ENCODE measurements at regions not wholly inside any gene's neighbourhood (a gene's known extent, or its start where the extent isn't known, plus 50 kb on each side); places are given as distances from the start of the nearest gene placed in this dataset.

DNA sequence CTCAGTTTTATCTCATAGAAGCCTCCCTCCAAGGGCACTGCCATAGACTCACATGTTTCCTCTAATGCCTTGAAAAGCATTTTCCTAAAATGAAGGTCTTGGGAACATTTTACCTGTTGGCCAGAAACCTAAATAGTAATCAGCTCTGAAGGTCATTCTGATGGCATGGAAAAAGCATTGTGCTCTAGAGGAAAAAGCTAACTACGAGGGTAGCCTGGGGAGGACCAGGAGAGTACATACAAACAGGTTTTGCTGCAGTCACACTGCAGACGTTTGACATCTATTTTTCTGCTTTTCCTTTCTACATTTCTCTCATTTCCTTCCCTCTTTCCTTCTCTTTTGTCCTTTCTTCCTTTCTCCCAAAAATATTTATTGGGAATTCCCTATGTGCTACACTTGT, 103.3 kb upstream of the SORBS2 start:
- H3K36me3 ChIP-seq (ENCODE audit: control insufficient read depth, insufficient read depth, low read length): no peaks in the 10 kb centered on the region
- no peak overlapping the region for H3K4me2 ChIP-seq (ENCODE audit: extremely low read depth, insufficient read depth, low read length)

DNA sequence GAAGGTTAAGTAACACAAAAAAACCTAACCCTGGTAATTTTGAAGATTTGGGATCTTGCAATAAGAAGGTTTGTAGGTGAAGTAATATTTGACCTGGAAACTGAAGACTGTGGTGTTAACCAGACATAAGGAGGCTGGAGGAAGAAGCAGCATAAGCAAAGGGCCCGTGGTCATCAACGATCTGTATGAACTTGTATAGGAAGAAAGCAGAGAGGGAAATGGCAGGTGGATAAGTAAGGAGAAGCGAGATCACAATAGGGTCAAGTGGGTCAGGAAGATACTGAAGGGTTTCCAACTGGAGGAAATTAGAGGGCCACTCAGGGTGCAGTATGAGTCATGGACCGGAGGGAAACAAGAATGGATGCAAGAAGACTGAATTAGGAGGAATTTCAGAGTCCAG, 103.8 kb upstream of the SORBS2 start:
- no peaks in the 10 kb centered on the region for H3K79me2 ChIP-seq (ENCODE audit: control insufficient read depth, insufficient read depth, low read length)
- DNase-seq (ENCODE audit: low read depth in 2 of 2): no peak
- H3K27ac ChIP-seq (ENCODE audit: insufficient read depth, low read length): no peak overlapping the region
- H2AFZ ChIP-seq (ENCODE audit: low read length): no peak overlapping the region
- H4K20me1 ChIP-seq (ENCODE audit: control insufficient read depth, extremely low read depth, insufficient read depth, low read length): no peaks in the 10 kb centered on the region
- no peak overlapping the region for H3K4me3 ChIP-seq (replicated peaks in 1 of 4; ENCODE audit: control extremely low read depth in 1 of 4, insufficient read depth in 1 of 4, low read depth in 3 of 4, low read length in 4 of 4)
- no peak overlapping the region for H3K9ac ChIP-seq (ENCODE audit: insufficient read depth, low read length)
- no peak for TF ChIP-seq CTCF (conservative IDR thresholded peaks at IDR 0.05 in 1 of 2, IDR thresholded peaks at IDR 0.05 in 1 of 2; ENCODE audit: low read depth in 1 of 2, low read length in 2 of 2)
- no peak for TF ChIP-seq EZH2 (IDR thresholded peaks at IDR 0.05; ENCODE audit: low read length, missing control alignments)
- peaks cover 4% of the 10 kb centered on the region for H3K4me1 ChIP-seq (ENCODE audit: control insufficient read depth, extremely low read depth, insufficient read depth, low read length)
- no peaks in the 10 kb centered on the region for H3K36me3 ChIP-seq (ENCODE audit: control insufficient read depth, insufficient read depth, low read length)
- H3K9me3 ChIP-seq (ENCODE audit: control insufficient read depth, insufficient read depth, low read depth, low read length): no peaks in the 10 kb centered on the region
- H3K27me3 ChIP-seq (ENCODE audit: control insufficient read depth, insufficient read depth, low read length): no peaks in the 10 kb centered on the region
- H3K4me2 ChIP-seq (ENCODE audit: extremely low read depth, insufficient read depth, low read length): no peak overlapping the region

More for the DNA sequence above, 103.3 kb upstream of the SORBS2 start:
- Histone ChIP-seq H3K9me3 (ENCODE audit: control insufficient read depth, insufficient read depth, low read depth, low read length) (no peaks in the 10 kb centered on the region), H3K27ac (ENCODE audit: insufficient read depth, low read length) (no peak overlapping the region), H4K20me1 (ENCODE audit: control insufficient read depth, extremely low read depth, insufficient read depth, low read length) (no peaks in the 10 kb centered on the region), H3K4me3 (replicated peaks in 1 of 4; ENCODE audit: control extremely low read depth in 1 of 4, insufficient read depth in 1 of 4, low read depth in 3 of 4, low read length in 4 of 4) (no peak overlapping the region), H3K27me3 (ENCODE audit: control insufficient read depth, insufficient read depth, low read length) (no peaks in the 10 kb centered on the region), H3K9ac (ENCODE audit: insufficient read depth, low read length) (no peak overlapping the region), H2AFZ (ENCODE audit: low read length) (no peak overlapping the region), H3K79me2 (ENCODE audit: control insufficient read depth, insufficient read depth, low read length) (no peaks in the 10 kb centered on the region), H3K4me1 (ENCODE audit: control insufficient read depth, extremely low read depth, insufficient read depth, low read length) (peaks cover 4% of the 10 kb centered on the region)
- TF ChIP-seq EZH2 (IDR thresholded peaks at IDR 0.05; ENCODE audit: low read length, missing control alignments) (no peak), CTCF (conservative IDR thresholded peaks at IDR 0.05 in 1 of 2, IDR thresholded peaks at IDR 0.05 in 1 of 2; ENCODE audit: low read depth in 1 of 2, low read length in 2 of 2) (no peak)
- DNase-seq (ENCODE audit: low read depth in 2 of 2): no peak

GRCh38 chr4:185916231-185916630, 104.2 kb upstream of the SORBS2 start:
- Histone ChIP-seq H3K79me2 (ENCODE audit: control insufficient read depth, insufficient read depth, low read length) (no peaks in the 10 kb centered on the region), H3K4me1 (ENCODE audit: control insufficient read depth, extremely low read depth, insufficient read depth, low read length) (peaks cover 4% of the 10 kb centered on the region), H3K4me2 (ENCODE audit: extremely low read depth, insufficient read depth, low read length) (no peak overlapping the region), H3K27me3 (ENCODE audit: control insufficient read depth, insufficient read depth, low read length) (no peaks in the 10 kb centered on the region), H3K36me3 (ENCODE audit: control insufficient read depth, insufficient read depth, low read length) (no peaks in the 10 kb centered on the region), H3K9me3 (ENCODE audit: control insufficient read depth, insufficient read depth, low read depth, low read length) (no peaks in the 10 kb centered on the region), H3K27ac (ENCODE audit: insufficient read depth, low read length) (no peak overlapping the region), H3K9ac (ENCODE audit: insufficient read depth, low read length) (no peak overlapping the region), H4K20me1 (ENCODE audit: control insufficient read depth, extremely low read depth, insufficient read depth, low read length) (no peaks in the 10 kb centered on the region), H3K4me3 (replicated peaks in 1 of 4; ENCODE audit: control extremely low read depth in 1 of 4, insufficient read depth in 1 of 4, low read depth in 3 of 4, low read length in 4 of 4) (no peak overlapping the region), H2AFZ (ENCODE audit: low read length) (no peak overlapping the region)
- TF ChIP-seq CTCF (conservative IDR thresholded peaks at IDR 0.05 in 1 of 2, IDR thresholded peaks at IDR 0.05 in 1 of 2; ENCODE audit: low read depth in 1 of 2, low read length in 2 of 2) (no peak), EZH2 (IDR thresholded peaks at IDR 0.05; ENCODE audit: low read length, missing control alignments) (no peak)
- no peak for DNase-seq (ENCODE audit: low read depth in 2 of 2)

Measured in fibroblast of lung (primary cell).